A549 (cell line): ENCODE measurements at regions not wholly inside any gene's neighbourhood (a gene's known extent, or its start where the extent isn't known, plus 50 kb on each side); places are given as distances from the start of the nearest gene placed in this dataset.

ENCODE experiments used
- MAX ChIP-seq: IDR thresholded peaks from 2 replicates; pipeline ENCODE4 v1.6.1; 2012
- REST ChIP-seq: fragments of 200-600 bp; sonication (generic); IDR thresholded peaks from 2 replicates; pipeline ENCODE4 v1.6.1; 2016; ENCODE audit warnings: antibody characterized with exemption, mild to moderate bottlenecking, moderate library complexity

GRCh38 chr1:59040486-59040885 lies 256.4 kb upstream of the FGGY start:
- TF ChIP-seq REST: no peak
- no peak for TF ChIP-seq MAX
